ENCODE measurements at regions not wholly inside any gene's neighbourhood (a gene's known extent, or its start where the extent isn't known, plus 50 kb on each side); places are given as distances from the start of the nearest gene placed in this dataset.
"Not testable (repeated sequence)": the region's sequence is repeated elsewhere in the genome, so short reads cannot be mapped to it uniquely, and the experiment has no call there.

DNA sequence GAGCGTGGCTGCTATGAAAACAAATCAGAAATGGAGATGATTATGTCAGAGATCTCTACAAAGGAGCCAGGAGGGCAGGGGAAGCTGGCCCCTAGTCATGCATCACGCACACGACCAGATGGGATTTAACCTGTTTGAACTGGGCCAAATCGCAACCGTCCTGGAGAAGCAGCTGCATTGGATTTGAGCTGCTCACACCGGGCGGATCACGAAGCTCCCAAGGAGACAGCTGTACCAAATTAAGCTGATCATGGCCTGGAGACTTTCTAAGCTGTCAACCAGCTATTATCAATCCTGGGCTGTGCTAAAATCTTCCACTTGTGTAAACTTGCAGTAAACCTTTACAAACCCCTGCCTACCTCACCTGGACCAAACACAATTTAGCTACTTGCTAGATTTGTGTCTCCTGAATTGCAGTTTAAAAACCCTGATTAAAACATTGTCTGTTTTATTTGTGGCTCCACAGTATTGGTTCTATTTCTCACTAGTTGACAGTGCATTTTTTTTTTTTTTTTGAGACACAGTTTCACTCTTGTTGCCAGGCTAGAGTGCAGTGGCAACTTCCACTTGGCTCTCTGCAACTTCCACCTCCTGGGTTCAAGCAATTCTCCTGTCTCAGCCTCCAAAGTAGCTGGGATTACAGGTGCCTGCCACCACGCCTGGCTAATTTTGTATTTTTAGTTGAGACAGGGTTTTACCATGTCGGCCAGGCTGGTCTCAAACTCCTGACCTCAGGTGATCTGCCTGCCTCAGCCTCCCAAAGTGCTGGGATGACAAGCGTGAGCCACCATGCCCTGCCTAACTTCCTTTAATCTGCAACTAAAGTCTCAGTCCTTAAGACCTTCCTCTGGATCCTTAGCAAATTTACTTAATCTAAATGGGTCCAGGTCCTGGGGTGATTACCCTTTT, 98.3 kb upstream of the GRIN2A start:
- Mint-ChIP-seq H3K9me3 (peaks cover 13% of the 10 kb centered on the region), H3K4me3 (no peak overlapping the region), H3K27ac (peak overlapping the region; percentile 71), H3K36me3 (peaks cover 7% of the 10 kb centered on the region), H3K4me1 (peaks cover 29% of the 10 kb centered on the region), H3K27me3 (ENCODE audit: low read depth) (no peaks in the 10 kb centered on the region)
- TF ChIP-seq, protein P1, sequence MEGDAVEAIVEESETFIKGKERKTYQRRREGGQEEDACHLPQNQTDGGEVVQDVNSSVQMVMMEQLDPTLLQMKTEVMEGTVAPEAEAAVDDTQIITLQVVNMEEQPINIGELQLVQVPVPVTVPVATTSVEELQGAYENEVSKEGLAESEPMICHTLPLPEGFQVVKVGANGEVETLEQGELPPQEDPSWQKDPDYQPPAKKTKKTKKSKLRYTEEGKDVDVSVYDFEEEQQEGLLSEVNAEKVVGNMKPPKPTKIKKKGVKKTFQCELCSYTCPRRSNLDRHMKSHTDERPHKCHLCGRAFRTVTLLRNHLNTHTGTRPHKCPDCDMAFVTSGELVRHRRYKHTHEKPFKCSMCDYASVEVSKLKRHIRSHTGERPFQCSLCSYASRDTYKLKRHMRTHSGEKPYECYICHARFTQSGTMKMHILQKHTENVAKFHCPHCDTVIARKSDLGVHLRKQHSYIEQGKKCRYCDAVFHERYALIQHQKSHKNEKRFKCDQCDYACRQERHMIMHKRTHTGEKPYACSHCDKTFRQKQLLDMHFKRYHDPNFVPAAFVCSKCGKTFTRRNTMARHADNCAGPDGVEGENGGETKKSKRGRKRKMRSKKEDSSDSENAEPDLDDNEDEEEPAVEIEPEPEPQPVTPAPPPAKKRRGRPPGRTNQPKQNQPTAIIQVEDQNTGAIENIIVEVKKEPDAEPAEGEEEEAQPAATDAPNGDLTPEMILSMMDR (IDR thresholded peaks at IDR 0.05; ENCODE audit: unreplicated experiment): no peak
- DNase-seq (ENCODE audit: low spot score in 2 of 2, unreplicated experiment in 2 of 2): no peak

DNA sequence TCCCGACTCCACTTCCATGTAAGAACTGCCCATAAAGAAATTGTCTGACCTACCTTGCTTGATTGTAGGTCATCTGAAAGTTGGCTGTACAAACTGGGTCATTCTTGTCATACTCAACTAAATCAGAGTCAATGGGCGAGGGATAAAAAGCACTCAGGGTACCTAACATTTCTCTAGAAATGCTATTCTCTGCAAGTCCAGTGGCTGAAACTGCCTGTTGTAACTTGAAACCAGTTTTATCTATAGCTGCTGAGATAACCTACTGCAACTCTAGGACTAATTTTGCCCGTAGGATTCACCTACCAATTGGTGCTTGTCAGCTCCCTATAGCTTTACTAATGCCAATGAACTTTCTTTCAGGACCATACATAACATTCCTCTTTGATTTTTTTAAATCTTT, 100.1 kb upstream of the GRIN2A start:
- peak overlapping the region; percentile 84 for H3K27ac Mint-ChIP-seq
- H3K9me3 Mint-ChIP-seq: peaks cover 8% of the 10 kb centered on the region
- no peaks in the 10 kb centered on the region for H3K27me3 Mint-ChIP-seq (ENCODE audit: low read depth)
- H3K4me1 Mint-ChIP-seq: peaks cover 29% of the 10 kb centered on the region
- no peak for DNase-seq (ENCODE audit: low spot score in 2 of 2, unreplicated experiment in 2 of 2)
- no peak overlapping the region for H3K4me3 Mint-ChIP-seq
- H3K36me3 Mint-ChIP-seq: peaks cover 7% of the 10 kb centered on the region
- TF ChIP-seq, protein P1 (IDR thresholded peaks at IDR 0.05; ENCODE audit: unreplicated experiment): no peak

DNA sequence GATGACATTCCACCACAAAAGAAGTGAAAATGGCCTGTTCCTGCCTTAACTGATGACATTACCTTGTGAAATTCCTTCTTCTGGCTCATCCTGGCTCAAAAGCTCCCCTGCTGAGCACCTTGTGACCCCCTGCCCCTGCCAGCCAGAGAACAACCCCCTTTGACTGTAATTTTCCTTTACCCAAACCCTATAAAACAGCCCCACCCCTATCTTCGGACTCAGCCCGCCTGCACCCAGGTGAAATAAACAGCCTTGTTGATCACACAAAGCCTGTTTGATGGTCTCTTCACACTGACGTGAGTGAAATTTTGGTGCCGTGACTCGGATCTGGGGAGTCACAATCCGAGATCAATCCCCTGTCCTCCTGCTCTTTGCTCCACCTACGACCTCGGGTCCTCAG, 101.0 kb upstream of the GRIN2A start:
- H3K27me3 Mint-ChIP-seq (ENCODE audit: low read depth); H3K4me3 Mint-ChIP-seq; H3K36me3 Mint-ChIP-seq; H3K9me3 Mint-ChIP-seq; DNase-seq (ENCODE audit: low spot score in 2 of 2, unreplicated experiment in 2 of 2); H3K27ac Mint-ChIP-seq: not testable (repeated sequence)
- peaks cover 29% of the 10 kb centered on the region for H3K4me1 Mint-ChIP-seq

DNA sequence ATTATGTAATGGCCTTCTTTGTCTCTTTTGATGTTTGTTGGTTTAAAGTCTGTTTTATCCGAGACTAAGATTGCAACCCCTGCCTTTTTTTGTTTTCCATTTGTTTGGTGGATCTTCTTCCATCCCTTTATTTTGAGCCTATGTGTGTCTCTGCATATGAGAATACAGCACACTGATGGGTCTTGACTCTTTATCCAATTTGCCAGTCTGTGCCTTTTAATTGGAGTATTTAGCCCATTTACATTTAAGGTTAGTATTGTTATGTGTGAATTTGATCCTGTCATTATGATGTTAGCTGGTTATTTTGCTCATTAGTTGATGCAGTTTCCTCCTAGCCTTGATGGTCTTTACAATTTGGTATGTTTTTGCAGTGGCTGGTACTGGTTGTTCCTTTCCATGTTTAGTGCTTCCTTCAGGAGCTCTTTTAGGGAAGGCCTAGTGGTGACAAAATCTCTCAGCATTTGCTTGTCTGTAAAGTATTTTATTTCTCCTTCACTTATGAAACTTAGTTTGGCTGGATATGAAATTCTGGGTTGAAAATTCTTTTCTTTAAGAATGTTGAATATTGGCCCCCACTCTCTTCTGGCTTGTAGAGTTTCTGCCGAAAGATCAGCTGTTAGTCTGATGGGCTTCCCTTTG, 95.3 kb upstream of the ATF7IP2 start:
- not testable (repeated sequence) for H3K36me3 Mint-ChIP-seq; H3K27me3 Mint-ChIP-seq (ENCODE audit: low read depth); DNase-seq (ENCODE audit: low spot score in 2 of 2, unreplicated experiment in 2 of 2); H3K27ac Mint-ChIP-seq; H3K4me1 Mint-ChIP-seq; H3K4me3 Mint-ChIP-seq
- peaks cover 41% of the 10 kb centered on the region for H3K9me3 Mint-ChIP-seq

DNA sequence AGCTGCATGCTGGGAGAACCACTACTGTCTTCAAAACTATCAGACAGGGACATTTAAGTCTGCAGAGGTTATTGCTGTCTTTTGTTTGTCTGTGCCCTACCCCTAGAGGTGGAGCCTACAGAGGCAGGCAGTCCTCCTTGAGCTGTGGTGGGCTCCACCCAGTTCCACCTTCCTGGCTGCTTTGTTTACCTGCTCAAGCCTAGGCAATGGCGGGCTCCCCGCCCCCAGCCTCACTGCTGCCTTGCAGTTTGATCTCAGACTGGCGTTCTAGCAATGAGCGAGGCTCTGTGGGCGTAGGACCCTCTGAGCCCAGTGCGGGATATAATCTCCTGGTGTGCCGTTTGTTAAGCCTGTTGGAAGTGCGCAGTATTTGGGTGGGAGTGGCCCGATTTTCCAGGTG, 93.7 kb upstream of the ATF7IP2 start:
- H3K4me3 Mint-ChIP-seq; H3K36me3 Mint-ChIP-seq; H3K27ac Mint-ChIP-seq; H3K4me1 Mint-ChIP-seq; DNase-seq (ENCODE audit: low spot score in 2 of 2, unreplicated experiment in 2 of 2); H3K27me3 Mint-ChIP-seq (ENCODE audit: low read depth): not testable (repeated sequence)
- H3K9me3 Mint-ChIP-seq: peaks cover 49% of the 10 kb centered on the region

DNA sequence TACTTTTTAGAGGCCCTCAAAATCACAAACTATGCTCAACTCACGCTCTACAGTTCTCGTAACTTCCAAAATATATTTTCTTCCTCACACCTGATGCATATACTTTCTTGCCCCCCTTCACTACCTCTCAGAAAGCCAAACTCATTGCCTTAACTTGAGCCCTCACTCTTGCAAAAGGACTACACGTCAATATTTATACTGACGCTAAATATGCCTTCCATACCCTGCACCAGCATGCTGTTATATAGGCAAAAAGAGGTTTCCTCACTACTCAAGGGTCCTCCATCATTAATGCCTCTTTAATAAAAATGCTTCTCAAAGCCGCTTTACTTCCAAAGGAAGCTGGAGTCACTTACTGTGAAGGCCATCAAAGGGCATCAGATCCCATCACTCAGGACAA, 92.9 kb upstream of the ATF7IP2 start:
- DNase-seq (ENCODE audit: low spot score in 2 of 2, unreplicated experiment in 2 of 2); H3K36me3 Mint-ChIP-seq; H3K27me3 Mint-ChIP-seq (ENCODE audit: low read depth); H3K27ac Mint-ChIP-seq; H3K4me3 Mint-ChIP-seq: not testable (repeated sequence)
- peaks cover 50% of the 10 kb centered on the region for H3K9me3 Mint-ChIP-seq
- peaks cover 12% of the 10 kb centered on the region for H3K4me1 Mint-ChIP-seq

DNA sequence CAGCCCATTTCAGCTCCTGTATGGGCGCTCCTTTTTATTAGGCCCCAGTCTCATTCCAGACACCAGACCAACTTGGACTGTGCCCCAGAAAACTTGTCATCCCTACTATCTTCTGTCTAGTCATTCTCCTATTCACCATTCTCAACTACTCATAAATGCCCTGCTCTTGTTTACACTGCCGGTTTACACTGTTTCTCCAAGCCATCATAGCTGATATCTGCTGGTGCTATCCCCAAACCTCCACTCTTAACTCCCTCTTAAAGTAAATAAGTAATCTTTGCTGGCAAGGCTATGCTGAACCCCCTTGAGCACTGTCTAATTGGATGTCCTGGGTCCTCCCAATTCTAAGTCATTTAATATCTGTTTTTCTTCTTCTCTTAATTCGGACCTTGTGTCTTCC, 91.7 kb upstream of the ATF7IP2 start:
- H3K27ac Mint-ChIP-seq; H3K36me3 Mint-ChIP-seq; DNase-seq (ENCODE audit: low spot score in 2 of 2, unreplicated experiment in 2 of 2); H3K27me3 Mint-ChIP-seq (ENCODE audit: low read depth); H3K4me3 Mint-ChIP-seq: not testable (repeated sequence)
- Mint-ChIP-seq H3K4me1 (peaks cover 16% of the 10 kb centered on the region), H3K9me3 (peaks cover 50% of the 10 kb centered on the region)

DNA sequence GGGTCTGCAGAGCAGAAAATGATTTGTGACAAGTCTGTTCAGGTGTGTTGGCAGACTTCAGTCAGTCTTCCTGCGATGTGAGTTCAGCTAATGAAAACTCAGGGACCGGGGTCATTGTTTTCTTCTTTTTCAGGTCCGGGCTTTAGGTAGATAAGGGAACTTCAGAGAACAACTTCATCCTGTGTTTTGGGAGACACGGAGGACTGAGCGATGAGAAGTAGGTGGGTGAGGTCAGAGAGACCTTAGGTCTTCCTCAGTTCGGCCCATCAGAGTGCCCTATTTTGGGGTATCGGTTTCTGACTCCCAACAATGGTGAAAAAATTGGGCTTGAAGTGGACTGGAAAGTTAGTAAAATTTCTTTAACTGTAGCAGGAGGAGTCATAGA, 88.9 kb upstream of the ATF7IP2 start:
- peak overlapping the region; percentile 76 for H3K27ac Mint-ChIP-seq
- H3K9me3 Mint-ChIP-seq: peaks cover 30% of the 10 kb centered on the region
- H3K27me3 Mint-ChIP-seq (ENCODE audit: low read depth): no peaks in the 10 kb centered on the region
- H3K4me3 Mint-ChIP-seq: no peak overlapping the region
- H3K36me3 Mint-ChIP-seq: peaks cover 9% of the 10 kb centered on the region
- TF ChIP-seq, protein P1 (IDR thresholded peaks at IDR 0.05; ENCODE audit: unreplicated experiment): no peak
- H3K4me1 Mint-ChIP-seq: peaks cover 19% of the 10 kb centered on the region
- DNase-seq (ENCODE audit: low spot score in 2 of 2, unreplicated experiment in 2 of 2): no peak

All from mesothelial cell of epicardium (in vitro differentiated cells).